ENCODE measurements at regions not wholly inside any gene's neighbourhood (a gene's known extent, or its start where the extent isn't known, plus 50 kb on each side); places are given as distances from the start of the nearest gene placed in this dataset.

GRCh38 chr2:128618642-128619041 is 300.0 kb upstream of the HS6ST1 start:
- Mint-ChIP-seq H3K4me1 (peaks cover 8% of the 10 kb centered on the region), H3K27me3 (peaks cover 15% of the 10 kb centered on the region), H3K4me3 (no peak overlapping the region), H3K27ac (no peak overlapping the region), H3K9me3 (ENCODE audit: low read depth) (no peaks in the 10 kb centered on the region), H3K36me3 (no peaks in the 10 kb centered on the region)
- ATAC-seq (no peak), DNase-seq (no peak)
- CTCF ChIA-PET, result no interaction called here

GRCh38 chr2:128619471-128620325 is 301.0 kb upstream of the HS6ST1 start:
- H3K36me3 Mint-ChIP-seq, result no peaks in the 10 kb centered on the region
- peaks cover 19% of the 10 kb centered on the region for H3K4me1 Mint-ChIP-seq
- no peaks in the 10 kb centered on the region for H3K9me3 Mint-ChIP-seq (ENCODE audit: low read depth)
- ATAC-seq (no peak), DNase-seq (no peak)
- H3K27ac Mint-ChIP-seq, result no peak overlapping the region
- no peak overlapping the region for H3K4me3 Mint-ChIP-seq
- CTCF ChIA-PET, result no interaction called here
- peaks cover 18% of the 10 kb centered on the region for H3K27me3 Mint-ChIP-seq

GRCh38 chr2:128621074-128621473 is 302.4 kb upstream of the HS6ST1 start:
- Mint-ChIP-seq H3K4me3 (no peak overlapping the region), H3K36me3 (no peaks in the 10 kb centered on the region), H3K4me1 (peaks cover 22% of the 10 kb centered on the region), H3K27ac (no peak overlapping the region), H3K9me3 (ENCODE audit: low read depth) (no peaks in the 10 kb centered on the region), H3K27me3 (peaks cover 31% of the 10 kb centered on the region)
- DNase-seq, result no peak
- ATAC-seq, result no peak
- CTCF ChIA-PET, result no interaction called here

- no peak for DNase-seq
- H3K27me3 Mint-ChIP-seq, result peaks cover 44% of the 10 kb centered on the region
- ATAC-seq, result no peak
- no peaks in the 10 kb centered on the region for H3K36me3 Mint-ChIP-seq
- H3K4me1 Mint-ChIP-seq, result peaks cover 22% of the 10 kb centered on the region
- CTCF ChIA-PET, result no interaction called here
- no peak overlapping the region for H3K4me3 Mint-ChIP-seq
- H3K27ac Mint-ChIP-seq, result no peak overlapping the region
- no peaks in the 10 kb centered on the region for H3K9me3 Mint-ChIP-seq (ENCODE audit: low read depth)
Measured at GRCh38 chr2:128622371-128622770, 303.7 kb upstream of the HS6ST1 start.

- CTCF ChIA-PET, result no interaction called here
- ATAC-seq (no peak), DNase-seq (no peak)
- Mint-ChIP-seq H3K4me1 (peaks cover 22% of the 10 kb centered on the region), H3K9me3 (ENCODE audit: low read depth) (no peaks in the 10 kb centered on the region), H3K27me3 (peaks cover 48% of the 10 kb centered on the region), H3K4me3 (no peak overlapping the region), H3K27ac (no peak overlapping the region), H3K36me3 (no peaks in the 10 kb centered on the region)
Measured at GRCh38 chr2:128622955-128623620, 304.4 kb upstream of the HS6ST1 start.

GRCh38 chr2:128623776-128624761 is 305.4 kb upstream of the HS6ST1 start:
- peak overlapping the region; percentile 35 for H3K27ac Mint-ChIP-seq
- peak; percentile 75 for ATAC-seq
- peaks cover 22% of the 10 kb centered on the region for H3K4me1 Mint-ChIP-seq
- DNase-seq, result peak; percentile 75
- no peaks in the 10 kb centered on the region for H3K9me3 Mint-ChIP-seq (ENCODE audit: low read depth)
- peaks cover 46% of the 10 kb centered on the region for H3K27me3 Mint-ChIP-seq
- peak overlapping the region; percentile 29 for H3K4me3 Mint-ChIP-seq
- H3K36me3 Mint-ChIP-seq, result no peaks in the 10 kb centered on the region
- CTCF ChIA-PET, result no interaction called here

- no peak overlapping the region for H3K27ac Mint-ChIP-seq
- H3K27me3 Mint-ChIP-seq, result peaks cover 54% of the 10 kb centered on the region
- no peaks in the 10 kb centered on the region for H3K9me3 Mint-ChIP-seq (ENCODE audit: low read depth)
- ATAC-seq (no peak), DNase-seq (no peak)
- no peak overlapping the region for H3K4me3 Mint-ChIP-seq
- CTCF ChIA-PET, result no interaction called here
- H3K4me1 Mint-ChIP-seq, result peaks cover 22% of the 10 kb centered on the region
- H3K36me3 Mint-ChIP-seq, result no peaks in the 10 kb centered on the region
Measured at GRCh38 chr2:128624956-128625355, 306.3 kb upstream of the HS6ST1 start.

- H3K27me3 Mint-ChIP-seq, result peaks cover 54% of the 10 kb centered on the region
- no peak overlapping the region for H3K27ac Mint-ChIP-seq
- peaks cover 22% of the 10 kb centered on the region for H3K4me1 Mint-ChIP-seq
- CTCF ChIA-PET, result no interaction called here
- H3K9me3 Mint-ChIP-seq (ENCODE audit: low read depth), result no peaks in the 10 kb centered on the region
- no peak for ATAC-seq
- no peak overlapping the region for H3K4me3 Mint-ChIP-seq
- DNase-seq, result no peak
- H3K36me3 Mint-ChIP-seq, result no peaks in the 10 kb centered on the region
Measured at GRCh38 chr2:128625421-128625820, 306.8 kb upstream of the HS6ST1 start.

- DNase-seq, result no peak
- Mint-ChIP-seq H3K27ac (no peak overlapping the region), H3K9me3 (ENCODE audit: low read depth) (no peaks in the 10 kb centered on the region), H3K27me3 (peaks cover 54% of the 10 kb centered on the region), H3K36me3 (no peaks in the 10 kb centered on the region), H3K4me1 (peaks cover 25% of the 10 kb centered on the region), H3K4me3 (no peak overlapping the region)
- no peak for ATAC-seq
- CTCF ChIA-PET, result no interaction called here
Measured at GRCh38 chr2:128625963-128626759, 307.5 kb upstream of the HS6ST1 start.

GRCh38 chr2:128626760-128627511 is 308.3 kb upstream of the HS6ST1 start:
- ATAC-seq (no peak), DNase-seq (no peak)
- CTCF ChIA-PET, result no interaction called here
- H3K4me3 Mint-ChIP-seq, result no peak overlapping the region
- peaks cover 30% of the 10 kb centered on the region for H3K4me1 Mint-ChIP-seq
- peaks cover 57% of the 10 kb centered on the region for H3K27me3 Mint-ChIP-seq
- H3K36me3 Mint-ChIP-seq, result no peaks in the 10 kb centered on the region
- H3K9me3 Mint-ChIP-seq (ENCODE audit: low read depth), result no peaks in the 10 kb centered on the region
- H3K27ac Mint-ChIP-seq, result no peak overlapping the region

GRCh38 chr2:128628206-128628605 is 309.5 kb upstream of the HS6ST1 start:
- no peaks in the 10 kb centered on the region for H3K36me3 Mint-ChIP-seq
- H3K27ac Mint-ChIP-seq, result no peak overlapping the region
- no peaks in the 10 kb centered on the region for H3K9me3 Mint-ChIP-seq (ENCODE audit: low read depth)
- DNase-seq (no peak), ATAC-seq (no peak)
- CTCF ChIA-PET, result no interaction called here
- peaks cover 26% of the 10 kb centered on the region for H3K4me1 Mint-ChIP-seq
- no peak overlapping the region for H3K4me3 Mint-ChIP-seq
- peaks cover 61% of the 10 kb centered on the region for H3K27me3 Mint-ChIP-seq

- Mint-ChIP-seq H3K36me3 (no peaks in the 10 kb centered on the region), H3K9me3 (ENCODE audit: low read depth) (no peaks in the 10 kb centered on the region), H3K4me3 (no peak overlapping the region), H3K27ac (no peak overlapping the region), H3K4me1 (peaks cover 18% of the 10 kb centered on the region), H3K27me3 (peaks cover 63% of the 10 kb centered on the region)
- ATAC-seq (no peak), DNase-seq (no peak)
- CTCF ChIA-PET, result no interaction called here
Measured at GRCh38 chr2:128628996-128629395, 310.3 kb upstream of the HS6ST1 start.

Measured in activated CD8-positive, alpha-beta memory T cell treated with anti-CD3 and anti-CD28 coated beads, Interleukin-2, amount 10 ng/mL, durations not matched to agents 7 days and 5 days (primary cell).